Stomach (tissue), 8 donors: ENCODE measurements at regions not wholly inside any gene's neighbourhood (a gene's known extent, or its start where the extent isn't known, plus 50 kb on each side); places are given as distances from the start of the nearest gene placed in this dataset.
A peak's percentile ranks its signal among the peaks of the same experiment; 100 is the strongest.

ENCODE experiments used
- DNase-seq, 2 donors: peaks; one replicate each; pipeline versions ENCODE4 v3.0.0 to v3.0.0-alpha.2; 2013 to 2019
- H3K27ac ChIP-seq, 5 donors: fragments of 200-600 bp in 4 of 5; sonication (generic) in 4 of 5; one replicate each; pipeline ENCODE4 v1.5.1; 2013 to 2019; ENCODE audit warnings: mild to moderate bottlenecking in 1 of 5, moderate library complexity in 1 of 5
- H3K27me3 ChIP-seq, 3 donors: fragments of 200-600 bp; sonication (generic); one replicate each; pipeline ENCODE4 v1.5.1; 2017 to 2019; ENCODE audit warnings: mixed run types in 1 of 3
- H3K36me3 ChIP-seq, 4 donors: fragments of 200-600 bp; sonication (generic); 1 replicate in 3 of 4; 2 replicates in 1 of 4; pipeline ENCODE4 v1.5.1; 2016 to 2019
- H3K4me1 ChIP-seq, 4 donors: fragments of 200-600 bp; sonication (generic); one replicate each; pipeline ENCODE4 v1.5.1; 2016 to 2019
- H3K4me3 ChIP-seq, 4 donors: fragments of 200-600 bp; sonication (generic) in 3 of 4; one replicate each; pipeline ENCODE4 v1.5.1; 2016 to 2019; ENCODE audit warnings: mild to moderate bottlenecking in 1 of 4
- H3K9me3 ChIP-seq, 4 donors: fragments of 200-600 bp; sonication (generic); one replicate each; pipeline ENCODE4 v1.5.1; 2016 to 2019
- CTCF ChIP-seq, 7 experiments: fragments of 450-650 bp in 4 of 7; fragments of 200-600 bp in 3 of 7; sonication (generic) in 3 of 7; IDR thresholded peaks; one replicate each; pipeline ENCODE4 v1.5.1; 2016 to 2019; ENCODE audit warnings: antibody characterized with exemption in 7 of 7, control low read depth in 2 of 7, mild to moderate bottlenecking in 1 of 7
- EP300 ChIP-seq: sonication (generic); formaldehyde crosslinking; IDR thresholded peaks from one replicate; pipeline ENCODE4 v1.6.1; 2017; ENCODE audit warnings: antibody characterized with exemption
- POLR2A ChIP-seq, 4 donors: fragments of 450-650 bp; IDR thresholded peaks; one replicate each; pipeline ENCODE4 v1.6.1; 2016; ENCODE audit warnings: antibody characterized with exemption in 4 of 4, control low read depth in 2 of 4, mild to moderate bottlenecking in 1 of 4, moderate library complexity in 1 of 4
- POLR2AphosphoS5 ChIP-seq, 3 donors: sonication (generic); formaldehyde crosslinking; IDR thresholded peaks; one replicate each; pipeline ENCODE4 v1.6.1; 2016; ENCODE audit warnings: antibody characterized with exemption in 3 of 3
- WGBS, 5 donors: extraction: QIAGEN DNeasy Blood & Tissue Kit in 3 of 5; methylation state at CpG; one replicate each; pipeline versions ENCODE4 v1.1.5 to v1.1.7; 2013 to 2018; 5-methylcytosine and 5-hydroxymethylcytosine counted together
- intact Hi-C: fragments of 100-400 bp; cut with DNase I; formaldehyde crosslinking; loops from one replicate; pipeline ENCODE4 v1.15.1; 2023; ENCODE audit warnings: low total_unique reads
- donor health status: healthy with polysubstance abuse.
- donor health status: Bipolar disorder and iron deficiency.
- donor health status: healthy.

GRCh38 chr4:22884157-22884556 lies 191.4 kb downstream of the GBA3 start:
- no peaks in the 10 kb centered on the region for H3K9me3 ChIP-seq
- no peak overlapping the region for H3K4me3 ChIP-seq
- no peaks in the 10 kb centered on the region for H3K27me3 ChIP-seq
- no peaks in the 10 kb centered on the region for H3K4me1 ChIP-seq
- intact Hi-C loops: no loop called here
- no peak for DNase-seq
- H3K27ac ChIP-seq: no peak overlapping the region
- no peaks in the 10 kb centered on the region for H3K36me3 ChIP-seq
- TF ChIP-seq CTCF (IDR thresholded peaks at IDR 0.05) (no peak), POLR2A (IDR thresholded peaks at IDR 0.05) (no peak), EP300 (no peak), POLR2AphosphoS5 (IDR thresholded peaks at IDR 0.05) (no peak)

GRCh38 chr4:22881411-22881810 lies 188.7 kb downstream of the GBA3 start:
- intact Hi-C loops: no loop called here
- H3K4me3 ChIP-seq: no peak overlapping the region
- no peak for TF ChIP-seq CTCF (IDR thresholded peaks at IDR 0.05)
- TF ChIP-seq POLR2A (IDR thresholded peaks at IDR 0.05): no peak
- no peak for TF ChIP-seq POLR2AphosphoS5 (IDR thresholded peaks at IDR 0.05)
- TF ChIP-seq EP300: no peak
- no peak for DNase-seq
- H3K9me3 ChIP-seq: no peaks in the 10 kb centered on the region
- H3K4me1 ChIP-seq: no peaks in the 10 kb centered on the region
- H3K36me3 ChIP-seq: no peaks in the 10 kb centered on the region
- H3K27me3 ChIP-seq: no peaks in the 10 kb centered on the region
- H3K27ac ChIP-seq: no peak overlapping the region

DNA sequence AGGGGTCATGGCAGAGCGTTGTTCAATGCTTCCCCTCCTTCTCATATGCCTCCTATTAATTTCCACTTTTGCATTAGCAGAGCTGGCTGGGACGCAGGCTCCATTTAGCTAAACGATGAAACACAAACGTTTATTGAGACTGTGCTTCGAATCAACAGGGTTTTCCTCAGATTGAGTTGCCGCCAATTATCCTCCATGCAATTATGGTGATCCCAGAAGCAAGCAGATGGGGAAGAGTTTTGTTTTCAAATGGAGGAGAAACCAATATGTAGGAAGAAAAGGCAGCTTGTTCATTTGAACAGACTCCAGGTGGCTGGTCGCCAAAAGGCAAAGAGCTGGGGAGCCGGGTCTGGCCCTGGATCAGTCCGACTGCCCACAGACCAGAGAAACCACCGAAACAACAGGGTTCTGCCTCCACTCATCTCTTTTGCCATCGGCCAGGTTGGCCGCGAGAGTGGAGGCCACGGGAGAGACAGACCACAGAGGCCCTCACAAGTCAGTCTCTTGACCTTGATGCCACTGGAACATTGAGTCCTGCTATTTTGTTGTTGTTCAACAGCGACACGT lies 184.8 kb downstream of the GBA3 start:
- Histone ChIP-seq H3K4me3 (no peak overlapping the region), H3K27me3 (no peaks in the 10 kb centered on the region), H3K36me3 (no peaks in the 10 kb centered on the region), H3K27ac (no peak overlapping the region), H3K4me1 (no peaks in the 10 kb centered on the region), H3K9me3 (no peaks in the 10 kb centered on the region)
- TF ChIP-seq POLR2A (IDR thresholded peaks at IDR 0.05) (no peak), POLR2AphosphoS5 (IDR thresholded peaks at IDR 0.05) (no peak), CTCF (IDR thresholded peaks at IDR 0.05) (no peak), EP300 (no peak)
- peak in 1 of 2 donors; percentile 9 for DNase-seq
- WGBS, 5 donors: 77 to 86% (median 82%) methylated on average over 16 of the region's 16 CpGs
- intact Hi-C loops: no loop called here

GRCh38 chr4:22876270-22876669 lies 183.5 kb downstream of the GBA3 start:
- no peaks in the 10 kb centered on the region for H3K36me3 ChIP-seq
- no peak overlapping the region for H3K4me3 ChIP-seq
- no peaks in the 10 kb centered on the region for H3K27me3 ChIP-seq
- intact Hi-C loops: no loop called here
- 81 to 90% (median 85%) methylated on average over 2 of the region's 2 CpGs for WGBS, 5 donors
- H3K9me3 ChIP-seq: no peaks in the 10 kb centered on the region
- TF ChIP-seq POLR2A (IDR thresholded peaks at IDR 0.05) (no peak), CTCF (IDR thresholded peaks at IDR 0.05) (no peak), POLR2AphosphoS5 (IDR thresholded peaks at IDR 0.05) (no peak), EP300 (no peak)
- no peaks in the 10 kb centered on the region for H3K4me1 ChIP-seq
- DNase-seq: no peak
- no peak overlapping the region for H3K27ac ChIP-seq
